NCI-H345 treated with DMSO at 0.1 percent for 48 hours (cell line): ENCODE measurements at regions not wholly inside any gene's neighbourhood (a gene's known extent, or its start where the extent isn't known, plus 50 kb on each side); places are given as distances from the start of the nearest gene placed in this dataset.

Source experiments
- DNase-seq: peaks from one replicate; lab custom pipeline; 2025; ENCODE audit not compliant: unreplicated experiment; lab: John Stamatoyannopoulos, UW

DNA sequence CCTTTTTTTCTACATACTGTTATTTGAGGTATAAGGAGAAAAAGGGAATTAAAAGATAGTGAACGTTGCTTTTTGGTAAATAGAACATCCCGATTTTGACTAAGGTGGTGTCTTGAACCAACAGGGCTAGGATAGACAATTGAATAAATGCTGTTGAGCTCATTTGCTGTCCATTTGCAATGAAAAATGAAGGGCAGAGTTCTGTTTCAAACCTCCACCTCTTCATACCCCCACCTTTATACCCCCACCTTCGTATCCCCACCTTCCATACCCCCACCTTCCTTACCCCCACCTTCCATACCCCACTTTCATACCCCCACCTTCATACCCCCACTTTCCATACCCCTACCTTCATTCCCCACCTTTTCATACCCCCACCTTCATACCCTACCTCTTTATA, 93.4 kb upstream of the NAA20 start:
- DNase-seq: no peak

DNA sequence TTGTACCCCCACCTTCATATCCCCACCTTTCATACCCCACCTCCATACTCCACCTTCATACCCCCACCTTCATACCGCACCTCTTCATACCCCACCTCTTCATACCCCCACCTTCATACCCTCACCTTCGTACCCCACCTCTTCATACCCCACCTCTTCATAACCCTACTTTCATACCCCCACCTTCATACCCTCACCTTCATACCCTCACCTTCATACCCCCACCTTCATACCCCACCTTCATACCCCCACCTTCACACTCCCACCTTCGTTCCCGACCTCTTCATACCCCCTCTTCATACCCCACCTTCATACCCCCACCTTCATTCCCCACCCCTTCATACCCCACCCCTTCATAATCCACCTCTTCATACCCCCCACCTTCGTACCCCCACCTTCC, 92.9 kb upstream of the NAA20 start:
- no peak for DNase-seq

DNA sequence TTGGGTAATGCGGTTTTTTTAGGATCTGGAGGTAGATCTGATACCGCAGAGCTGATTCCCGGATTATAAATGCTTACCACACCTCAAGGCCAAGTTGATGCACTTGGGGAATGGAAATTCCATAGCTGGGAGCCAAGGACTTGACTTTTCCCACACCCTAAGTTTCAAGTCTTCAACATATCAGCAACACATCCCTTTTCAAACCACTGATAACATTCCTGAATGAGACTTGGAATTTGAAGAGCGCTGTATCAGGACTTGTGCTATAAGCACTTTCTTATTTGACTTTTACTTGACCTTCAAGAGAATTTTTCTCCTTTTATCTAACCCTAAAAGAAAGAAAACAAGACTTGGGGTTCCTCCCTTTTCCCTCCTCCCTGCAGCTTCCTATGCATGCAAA, 90.6 kb upstream of the NAA20 start:
- DNase-seq: no peak

DNA sequence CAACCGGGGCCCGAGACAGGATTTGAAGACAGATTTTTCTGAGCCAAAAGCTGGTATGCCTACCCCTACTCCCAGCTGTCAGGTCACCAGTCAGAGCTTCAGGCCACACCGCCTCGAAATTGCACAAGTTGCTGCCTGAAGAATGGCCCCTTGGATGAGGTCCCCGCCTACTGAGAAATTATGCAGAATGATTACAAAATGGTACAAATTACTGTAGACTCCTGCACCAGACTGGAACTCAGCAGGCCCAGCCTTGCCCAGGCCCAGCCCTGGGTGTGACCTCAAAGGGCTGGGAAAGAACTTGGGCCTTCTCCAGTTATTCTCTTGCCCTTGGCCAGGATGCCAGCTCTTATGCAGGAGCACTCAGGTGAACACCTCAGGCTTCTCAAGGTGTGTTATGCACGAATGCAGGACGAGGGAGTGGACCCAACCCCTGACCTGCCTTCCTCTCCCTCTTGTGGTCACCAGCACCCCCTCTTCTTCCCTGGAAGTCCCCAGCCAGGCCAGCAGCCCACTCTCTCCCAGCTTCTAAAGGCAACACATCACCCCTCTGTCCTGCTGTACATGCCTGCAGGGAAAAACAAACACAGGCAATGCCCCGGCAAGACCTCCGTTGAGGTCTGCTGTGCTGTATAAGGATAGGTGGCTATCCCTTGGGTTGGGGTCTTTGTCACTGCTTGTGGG, 88.7 kb upstream of the NAA20 start:
- no peak for DNase-seq

DNA sequence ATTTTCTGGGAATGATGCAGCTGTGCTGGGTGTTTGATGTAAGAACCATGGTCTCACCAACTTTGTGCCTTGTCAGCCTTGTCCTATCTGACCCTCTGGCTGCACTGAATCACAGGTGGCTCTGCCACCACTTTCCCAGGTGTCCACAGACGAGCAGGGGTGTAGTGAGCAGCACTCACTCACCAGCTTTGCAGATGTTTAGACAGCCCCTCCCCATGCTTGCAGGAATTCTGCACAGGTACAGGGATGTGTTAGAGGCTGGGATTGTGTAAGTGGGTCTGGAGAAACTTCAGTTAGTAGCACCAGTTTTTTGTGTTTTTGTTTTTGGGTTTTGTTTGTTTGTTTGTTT, 88.2 kb upstream of the NAA20 start:
- no peak for DNase-seq

DNA sequence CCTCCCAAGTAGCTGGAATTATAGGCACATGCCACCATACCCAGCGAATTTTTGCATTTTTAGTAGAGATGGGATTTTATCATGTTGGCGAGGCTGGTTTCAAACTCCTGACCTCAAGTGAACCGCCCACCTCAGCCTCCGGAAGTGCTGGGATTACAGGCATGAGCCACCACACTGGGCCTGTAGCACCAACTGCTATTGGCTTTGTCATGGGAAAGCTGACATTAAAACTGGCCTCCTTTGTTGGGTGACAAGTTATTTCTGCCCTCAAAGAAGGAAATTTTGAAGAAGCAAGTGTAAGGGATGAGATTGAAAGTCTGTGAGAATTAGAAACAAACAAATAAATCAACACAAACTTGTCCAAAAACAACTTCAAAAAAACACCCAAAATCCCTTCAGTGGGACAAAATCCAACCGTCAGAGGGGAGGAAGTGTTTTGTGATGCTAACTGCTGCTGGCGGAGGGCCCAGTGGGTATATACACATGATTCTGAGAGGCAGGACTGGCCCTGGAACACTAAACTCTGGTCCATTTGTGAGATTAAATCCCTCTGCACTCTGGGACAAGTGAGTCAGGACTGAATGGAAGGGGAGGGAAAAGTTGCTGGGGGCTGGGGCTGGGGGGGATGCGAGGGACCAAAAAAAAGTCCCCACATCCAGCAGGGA, 87.5 kb upstream of the NAA20 start:
- no peak for DNase-seq

DNA sequence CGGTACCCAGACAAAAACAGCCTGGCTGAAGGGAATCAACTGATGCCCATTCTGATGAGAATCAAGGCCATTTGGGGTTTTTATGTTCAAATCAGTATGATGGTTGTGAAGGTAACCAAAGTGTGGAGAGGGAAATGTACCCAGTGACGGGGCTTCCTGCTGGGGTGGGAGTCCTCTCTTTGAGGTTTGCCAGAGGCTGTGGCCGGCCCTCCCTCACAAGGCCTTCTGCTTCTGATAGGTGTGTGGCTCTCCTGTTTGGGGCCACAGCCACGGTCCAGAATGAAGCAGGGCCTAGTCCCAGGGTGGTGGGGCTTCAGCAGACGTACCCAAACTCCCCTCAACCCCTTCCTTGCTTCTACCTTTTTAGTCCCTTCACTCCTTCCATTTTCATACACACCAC, 86.7 kb upstream of the NAA20 start:
- no peak for DNase-seq

DNA sequence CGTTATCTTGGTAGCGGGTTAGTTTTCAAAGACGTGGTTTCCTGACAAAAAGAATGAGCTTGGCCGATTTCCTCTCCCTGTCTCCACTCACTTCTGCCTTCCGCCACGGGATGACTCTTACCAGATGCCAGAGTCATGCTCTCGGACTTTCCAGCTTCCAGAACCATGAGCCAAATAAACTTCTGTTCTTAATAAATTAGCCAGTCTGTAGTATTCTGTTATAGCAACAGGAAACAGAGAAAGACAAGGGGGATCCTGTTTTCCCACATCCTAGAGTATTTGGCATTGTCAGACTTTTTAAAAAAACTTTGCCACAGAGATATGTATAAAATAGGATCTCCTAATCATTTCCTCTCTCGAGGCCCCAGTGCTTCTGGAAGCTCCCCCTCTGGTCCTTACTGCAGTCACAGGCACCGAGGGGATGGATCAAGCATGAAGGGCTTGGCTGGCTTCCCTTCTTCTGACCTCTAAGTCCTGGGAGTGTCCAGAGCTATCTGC, 84.9 kb upstream of the NAA20 start:
- DNase-seq: no peak

DNA sequence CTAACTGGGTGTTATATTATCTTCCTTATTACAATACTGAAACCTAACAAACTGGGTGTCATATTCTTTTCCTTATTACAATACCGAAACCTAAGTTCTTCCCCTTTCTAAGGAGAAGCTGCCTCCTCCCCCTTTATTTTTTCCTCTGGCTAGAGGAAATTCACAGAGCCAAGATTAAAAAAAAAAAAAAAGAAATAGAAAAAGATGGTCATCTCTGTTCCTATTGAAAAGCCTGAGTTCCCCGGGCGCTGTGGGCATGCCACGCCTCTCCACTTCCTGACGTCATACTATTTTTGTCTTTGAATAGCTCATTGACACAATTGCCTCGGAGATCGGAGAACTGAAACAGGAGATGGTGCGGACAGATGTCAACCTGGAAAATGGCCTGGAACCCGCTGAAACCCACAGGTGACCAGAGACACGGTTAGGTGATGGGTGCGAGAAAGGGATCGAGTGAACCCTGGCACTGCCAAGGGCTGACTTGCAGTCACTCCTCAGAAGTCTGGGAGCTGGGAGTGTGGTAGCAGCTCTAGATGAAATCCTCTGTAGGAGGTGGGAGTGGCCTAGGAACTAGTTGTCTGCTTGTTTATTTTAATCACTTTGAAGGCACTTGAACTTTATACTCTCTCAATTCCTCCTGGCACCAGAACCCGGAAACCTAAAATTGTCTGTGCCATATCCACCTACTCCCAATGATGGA, 82.2 kb upstream of the NAA20 start:
- DNase-seq: no peak

DNA sequence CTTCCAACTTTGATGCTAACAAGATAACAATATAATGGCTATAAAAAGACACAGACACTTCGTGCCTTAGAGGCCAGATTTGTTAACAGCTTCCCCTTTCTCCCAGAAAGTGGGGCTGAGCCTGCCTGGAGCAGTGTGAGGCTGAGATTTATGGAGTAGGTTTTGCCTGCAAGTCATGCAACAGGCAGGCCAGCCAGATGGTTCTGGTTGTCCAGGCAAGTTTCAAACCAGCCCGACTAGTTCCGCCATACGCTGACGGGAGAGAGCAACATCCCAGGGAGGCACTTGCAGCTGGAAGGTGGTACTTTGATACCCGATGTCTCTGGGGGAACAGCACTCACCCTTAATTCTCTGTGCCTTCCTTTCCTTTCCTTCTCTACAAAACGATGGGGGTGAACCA, 81.3 kb upstream of the NAA20 start:
- DNase-seq: no peak

DNA sequence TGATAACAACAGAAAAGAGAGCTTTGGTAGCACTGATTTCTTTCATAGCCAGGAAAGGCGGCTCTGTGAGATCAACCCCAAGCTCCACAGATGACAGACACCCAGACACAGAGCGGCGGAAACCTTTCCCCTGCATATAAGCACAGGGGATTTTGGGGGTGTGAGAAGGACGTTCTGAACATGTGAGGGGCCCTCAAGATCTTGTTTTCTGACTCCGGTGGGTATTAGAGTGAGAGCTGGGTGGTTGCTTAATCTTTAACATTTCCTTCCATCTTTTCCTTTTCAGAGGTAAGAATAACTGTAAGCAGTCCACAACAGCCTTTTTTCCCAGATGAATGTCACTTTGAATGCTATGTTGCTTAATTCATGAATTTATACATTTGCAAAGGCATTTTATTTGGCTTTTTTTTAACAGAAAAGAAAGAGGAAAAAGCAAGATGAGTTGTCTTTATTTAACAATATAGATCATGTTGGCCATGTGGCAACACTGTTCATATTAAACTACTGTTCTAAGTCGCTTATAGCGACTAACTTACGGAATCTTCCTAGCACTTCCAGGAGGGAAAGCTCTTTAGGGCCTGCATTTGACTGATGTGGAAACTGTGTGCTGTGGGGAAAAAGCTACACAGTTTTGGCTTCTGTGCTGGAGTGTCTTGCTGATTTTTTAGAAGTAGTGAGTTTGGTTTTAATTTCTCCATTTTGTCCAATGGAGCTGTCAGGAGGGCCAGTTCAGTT, 80.5 kb upstream of the NAA20 start:
- no peak for DNase-seq

DNA sequence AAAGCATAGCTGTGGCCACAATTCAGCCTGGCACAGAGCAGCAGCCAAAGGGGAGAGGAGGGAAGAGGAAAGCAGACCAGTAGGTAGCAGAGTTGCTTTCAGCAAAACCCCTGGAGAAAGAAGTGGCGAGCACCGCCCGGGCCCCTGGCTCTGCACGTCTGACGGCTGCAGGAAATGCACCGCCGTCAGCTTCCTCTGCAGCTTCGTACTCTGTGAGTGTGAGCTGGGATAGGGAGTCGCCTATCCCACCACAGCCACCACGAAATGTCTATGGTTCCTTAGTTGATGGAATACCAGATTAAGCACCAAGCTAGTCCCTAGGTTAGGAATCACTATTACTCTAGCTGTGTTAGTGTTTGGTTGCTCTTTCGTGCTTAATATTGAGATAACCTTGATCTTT, 79.9 kb upstream of the NAA20 start:
- DNase-seq: no peak

DNA sequence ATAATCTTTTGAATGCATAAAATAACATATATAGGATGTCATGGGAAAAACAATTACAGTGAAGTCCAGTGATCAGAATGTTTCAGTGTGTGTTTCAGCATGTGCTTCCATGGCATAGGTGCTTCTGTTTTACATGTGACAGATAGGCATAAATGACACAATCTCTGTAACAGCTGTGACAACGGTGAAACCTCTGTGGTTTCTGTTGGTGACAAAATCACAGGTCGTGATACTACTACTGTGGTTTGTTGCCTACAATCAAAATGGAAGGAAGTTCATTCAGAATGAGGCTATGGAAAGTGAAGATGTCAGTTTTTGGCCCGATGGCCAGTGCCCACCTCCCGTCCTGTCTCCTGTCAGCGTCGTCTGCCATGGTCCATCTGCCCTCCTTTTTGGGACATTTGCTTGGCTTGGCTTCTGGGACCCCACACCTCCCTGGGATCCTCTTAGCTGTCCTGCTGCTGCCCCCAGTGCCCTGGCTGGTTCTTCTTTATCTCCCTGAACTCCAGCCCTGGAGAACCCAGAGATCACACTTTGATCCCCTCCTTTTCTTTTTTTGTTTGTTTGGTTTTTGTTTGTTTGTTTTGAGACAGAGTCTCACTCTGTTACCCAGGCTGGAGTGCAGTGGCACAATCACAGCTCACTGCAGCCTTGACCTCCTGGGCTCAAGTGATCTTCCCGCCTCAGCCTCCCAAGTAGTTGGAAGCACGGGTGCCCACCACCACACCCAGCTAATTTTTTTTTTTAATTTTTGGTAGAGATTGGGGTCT, 79.3 kb upstream of the NAA20 start:
- DNase-seq: no peak

DNA sequence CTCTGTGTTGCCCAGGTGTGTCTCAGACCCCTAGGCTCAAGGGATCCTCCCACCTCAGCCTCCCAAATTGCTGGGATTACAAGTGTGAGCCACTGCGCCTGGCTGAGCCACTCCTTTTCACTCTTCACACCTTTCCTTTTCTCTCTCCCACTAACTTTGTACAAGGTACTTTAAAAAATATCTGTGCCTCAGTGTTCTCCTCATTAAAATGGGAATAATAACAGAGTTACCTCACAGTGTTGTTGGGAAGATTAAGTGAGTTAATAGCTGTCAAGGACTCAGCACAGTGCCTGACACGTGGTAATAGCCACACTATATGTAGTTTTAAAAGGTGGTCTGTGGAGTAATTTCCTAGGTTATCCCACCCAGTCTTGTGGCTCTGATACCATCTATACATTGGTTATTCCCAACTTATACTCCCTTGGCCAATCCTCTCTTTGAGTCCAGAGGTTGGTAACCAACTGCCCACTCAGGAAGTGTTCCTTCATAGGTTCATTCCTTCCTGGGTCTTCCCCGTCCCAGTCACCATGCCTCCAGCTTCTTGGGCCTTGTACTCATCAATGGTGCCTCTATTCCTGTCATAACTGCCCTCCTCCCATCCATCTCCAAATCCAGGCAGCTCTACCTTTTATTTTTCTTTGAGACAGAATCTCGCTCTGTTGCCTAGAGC, 78.6 kb upstream of the NAA20 start:
- no peak for DNase-seq

DNA sequence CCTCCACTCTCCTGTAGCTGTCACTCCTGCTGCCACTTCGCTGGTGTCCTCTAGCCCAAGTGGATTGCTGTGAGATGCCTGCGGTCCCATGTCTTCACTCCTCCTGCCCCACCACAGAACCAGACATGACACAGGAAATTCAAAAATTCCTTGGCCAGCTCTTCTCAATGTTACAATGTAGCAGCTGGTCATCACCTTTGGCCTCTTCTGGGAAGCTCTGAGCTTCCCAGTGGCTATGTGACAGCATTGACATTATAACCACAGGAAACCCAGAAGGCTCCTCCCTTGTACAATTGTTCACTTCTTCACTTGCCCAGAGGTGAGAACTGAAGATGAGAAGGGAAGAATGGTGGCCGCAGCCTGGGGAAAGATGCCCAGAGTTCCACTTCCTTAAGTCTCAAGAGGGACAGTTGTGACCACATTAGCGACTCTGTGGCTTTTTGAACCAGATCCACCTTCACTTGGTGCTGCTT, 76.1 kb upstream of the NAA20 start:
- no peak for DNase-seq

DNA sequence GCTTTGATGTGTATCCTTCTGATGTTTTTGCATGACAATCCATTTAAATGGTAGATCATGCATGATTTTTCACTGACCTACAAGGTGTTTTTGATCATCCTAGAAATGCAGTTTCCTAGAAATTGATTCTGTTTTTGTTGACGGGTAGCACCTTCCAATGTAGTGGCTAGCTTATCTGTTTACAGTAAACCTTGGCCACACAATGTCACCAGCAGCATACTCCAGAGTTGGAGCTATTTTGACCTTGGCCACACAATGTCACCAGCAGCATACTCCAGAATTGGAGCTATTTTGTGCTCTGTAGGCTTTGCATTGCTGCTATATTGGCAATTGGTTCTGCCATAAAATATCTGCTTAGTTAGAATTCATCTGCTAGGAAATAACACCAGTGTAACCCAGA, 74.6 kb upstream of the NAA20 start:
- DNase-seq: no peak

DNA sequence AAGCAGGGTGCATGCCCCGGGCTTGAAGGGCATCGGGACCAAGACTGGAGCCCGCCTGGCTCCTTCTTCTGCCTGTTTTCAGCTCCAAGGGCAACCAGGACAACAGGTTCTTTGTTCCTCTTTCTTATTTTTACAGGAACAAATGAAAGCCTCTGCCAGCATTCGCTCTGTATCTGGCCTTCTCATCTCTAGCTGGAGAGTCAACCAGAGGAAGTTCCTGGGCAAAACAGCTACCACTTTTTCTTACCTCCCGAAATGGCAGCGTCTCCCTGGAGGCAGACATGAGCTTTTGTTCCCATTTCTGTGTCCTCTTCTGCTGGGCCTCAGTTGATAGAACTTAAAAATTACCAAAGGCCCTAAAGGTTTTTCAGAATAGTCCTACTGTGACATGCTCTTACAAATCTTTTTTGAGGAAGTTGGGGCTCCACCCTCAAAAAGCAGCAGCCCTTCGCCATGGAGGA, 74.1 kb upstream of the NAA20 start:
- DNase-seq: no peak

DNA sequence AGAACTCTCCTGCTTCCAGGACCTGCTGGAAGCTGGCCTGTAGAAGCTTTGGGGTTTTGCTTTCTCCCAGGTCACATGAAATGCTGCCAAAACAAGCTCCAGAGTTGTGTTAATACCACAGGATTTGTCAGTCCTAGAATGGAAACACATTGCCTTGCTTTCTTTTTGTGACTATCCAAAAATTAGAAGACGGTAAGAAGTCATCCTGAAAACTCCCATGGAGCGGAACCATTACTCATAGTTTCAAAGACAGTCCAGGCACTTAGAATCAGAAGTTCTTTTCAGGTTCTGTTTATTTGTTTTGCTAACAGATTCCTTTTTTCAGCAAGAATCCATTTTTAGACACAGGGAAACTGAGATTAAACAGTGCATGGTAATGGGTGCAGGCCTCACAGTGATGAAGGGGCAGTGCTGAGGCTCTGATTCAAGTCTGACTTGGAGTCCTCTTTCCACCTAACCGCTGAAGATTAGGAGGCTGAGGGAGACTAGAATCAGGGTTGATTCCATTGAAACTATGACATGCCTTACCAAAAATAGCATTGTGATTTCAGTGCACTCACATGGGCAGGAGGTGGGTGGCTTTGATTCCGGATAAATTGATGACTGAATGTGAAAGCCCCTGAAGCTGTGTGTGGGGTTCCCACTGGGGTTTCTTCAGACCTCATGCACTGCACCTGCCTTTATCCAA, 72.2 kb upstream of the NAA20 start:
- DNase-seq: no peak
